Neural progenitor cell (in vitro differentiated cells): ENCODE measurements at regions not wholly inside any gene's neighbourhood (a gene's known extent, or its start where the extent isn't known, plus 50 kb on each side); places are given as distances from the start of the nearest gene placed in this dataset.

ENCODE experiments used
- DNase-seq: peaks from one replicate; pipeline ENCODE4 v3.0.0-alpha.2; 2016; ENCODE audit warnings: low spot score
- H2AFZ ChIP-seq: fragments of 200-600 bp; sonication (generic); replicated peaks from 2 replicates; pipeline ENCODE4 v1.6.1; 2016; ENCODE audit warnings: antibody characterized with exemption
- H3F3A ChIP-seq: fragments of 200-600 bp; sonication (generic); 2 replicates; pipeline ENCODE4 v1.6.1; 2016; ENCODE audit warnings: antibody characterized with exemption, low read depth
- H3K27ac ChIP-seq: fragments of 200-600 bp; sonication (generic); 2 replicates; pipeline ENCODE4 v1.5.1; 2016; ENCODE audit warnings: mild to moderate bottlenecking
- H3K27me3 ChIP-seq: fragments of 200-600 bp; sonication (generic); 2 replicates; pipeline ENCODE4 v1.6.1; 2016; ENCODE audit warnings: mild to moderate bottlenecking, moderate library complexity
- H3K36me3 ChIP-seq: fragments of 200-600 bp; sonication (generic); 2 replicates; pipeline ENCODE4 v1.5.1; 2016
- H3K4me1 ChIP-seq: fragments of 200-600 bp; sonication (generic); 2 replicates; pipeline ENCODE4 v1.6.1; 2016; ENCODE audit warnings: mixed run types
- H3K4me2 ChIP-seq: fragments of 200-600 bp; sonication (generic); 2 replicates; pipeline ENCODE4 v1.6.1; 2016
- H3K4me3 ChIP-seq: fragments of 200-600 bp; sonication (generic); 2 replicates; pipeline ENCODE4 v1.5.1; 2016
- H3K79me2 ChIP-seq: fragments of 200-600 bp; sonication (generic); 2 replicates; pipeline ENCODE4 v1.6.1; 2016; ENCODE audit warnings: low read depth
- H3K9ac ChIP-seq: fragments of 200-600 bp; sonication (generic); 2 replicates; pipeline ENCODE4 v1.6.1; 2016
- H3K9me3 ChIP-seq: fragments of 200-600 bp; sonication (generic); 2 replicates; pipeline ENCODE4 v1.5.1; 2016; ENCODE audit warnings: low read depth
- H4K20me1 ChIP-seq: fragments of 200-600 bp; sonication (generic); 2 replicates; pipeline ENCODE4 v1.6.1; 2016; ENCODE audit warnings: low read depth
- H3K27ac Mint-ChIP-seq: 3 replicates; pipeline ENCODE4 v1.8.0; 2021; ENCODE audit warnings: mixed read lengths
- H3K27me3 Mint-ChIP-seq: 2 replicates; pipeline ENCODE4 v1.8.0; 2022; ENCODE audit warnings: low read depth, mild to moderate bottlenecking, inconsistent platforms, moderate library complexity, mixed read lengths; ENCODE audit not compliant: insufficient read depth
- H3K36me3 Mint-ChIP-seq: 3 replicates; pipeline ENCODE4 v1.8.0; 2021; ENCODE audit warnings: mixed read lengths
- H3K4me1 Mint-ChIP-seq: 3 replicates; pipeline ENCODE4 v1.8.0; 2021; ENCODE audit warnings: mixed read lengths
- H3K4me3 Mint-ChIP-seq: 3 replicates; pipeline ENCODE4 v1.8.0; 2021; ENCODE audit warnings: mild to moderate bottlenecking, moderate library complexity, mixed read lengths
- H3K9me3 Mint-ChIP-seq: 3 replicates; pipeline ENCODE4 v1.8.0; 2020; ENCODE audit warnings: mixed read lengths
- CTCF ChIP-seq: fragments of 200-600 bp; sonication (generic); IDR thresholded peaks from 2 replicates; pipeline ENCODE4 v1.5.1; 2017; ENCODE audit warnings: antibody characterized with exemption, mild to moderate bottlenecking
- EZH2 ChIP-seq: fragments of 200-600 bp; sonication (generic); IDR thresholded peaks from 2 replicates; pipeline ENCODE4 v1.6.1; 2017; ENCODE audit warnings: antibody characterized with exemption, mild to moderate bottlenecking, moderate library complexity
- EZH2phosphoT487 ChIP-seq: fragments of 200-600 bp; sonication (generic); IDR thresholded peaks from 2 replicates; pipeline ENCODE4 v1.6.1; 2017; ENCODE audit warnings: antibody characterized with exemption

- Histone ChIP-seq H3K36me3 (no peaks in the 10 kb centered on the region), H2AFZ (no peak overlapping the region), H3K27me3 (no peaks in the 10 kb centered on the region), H3K9ac (no peak overlapping the region), H3K4me3 (no peak overlapping the region), H3K9me3 (no peaks in the 10 kb centered on the region), H4K20me1 (no peaks in the 10 kb centered on the region), H3K27ac (no peak overlapping the region), H3K4me2 (no peak overlapping the region), H3F3A (peaks cover 6% of the 10 kb centered on the region), H3K79me2 (no peaks in the 10 kb centered on the region), H3K4me1 (peaks cover 14% of the 10 kb centered on the region)
- peaks cover 4% of the 10 kb centered on the region for H3K27me3 Mint-ChIP-seq
- H3K27ac Mint-ChIP-seq, result no peak overlapping the region
- DNase-seq, result no peak
- H3K36me3 Mint-ChIP-seq, result peaks cover 2% of the 10 kb centered on the region
- TF ChIP-seq EZH2 (no peak), EZH2phosphoT487 (no peak), CTCF (no peak)
- H3K4me1 Mint-ChIP-seq, result peaks cover 39% of the 10 kb centered on the region
- H3K9me3 Mint-ChIP-seq, result peaks cover 2% of the 10 kb centered on the region
- no peak overlapping the region for H3K4me3 Mint-ChIP-seq
These were observed 176.8 kb upstream of the IL12B start for GRCh38 chr5:159507055-159507454.

- no peak overlapping the region for H3K27ac Mint-ChIP-seq
- no peaks in the 10 kb centered on the region for H3K27me3 ChIP-seq
- no peak for DNase-seq
- H3K9me3 ChIP-seq, result no peaks in the 10 kb centered on the region
- H3K9me3 Mint-ChIP-seq, result no peaks in the 10 kb centered on the region
- peaks cover 39% of the 10 kb centered on the region for H3K4me1 Mint-ChIP-seq
- H3K36me3 ChIP-seq, result no peaks in the 10 kb centered on the region
- H3K79me2 ChIP-seq, result no peaks in the 10 kb centered on the region
- no peak overlapping the region for H3K9ac ChIP-seq
- peaks cover 2% of the 10 kb centered on the region for H3K36me3 Mint-ChIP-seq
- no peak for TF ChIP-seq CTCF
- TF ChIP-seq EZH2phosphoT487, result no peak
- TF ChIP-seq EZH2, result no peak
- H2AFZ ChIP-seq, result no peak overlapping the region
- H3K27ac ChIP-seq, result no peak overlapping the region
- H3K4me2 ChIP-seq, result no peak overlapping the region
- H3K27me3 Mint-ChIP-seq, result peaks cover 4% of the 10 kb centered on the region
- H3F3A ChIP-seq, result peaks cover 6% of the 10 kb centered on the region
- H3K4me1 ChIP-seq, result peaks cover 14% of the 10 kb centered on the region
- no peaks in the 10 kb centered on the region for H4K20me1 ChIP-seq
- no peak overlapping the region for H3K4me3 Mint-ChIP-seq
- no peak overlapping the region for H3K4me3 ChIP-seq
These were observed 177.4 kb upstream of the IL12B start for GRCh38 chr5:159507661-159508060.

GRCh38 chr5:159508344-159508743 is 178.1 kb upstream of the IL12B start:
- no peak overlapping the region for H3K4me3 ChIP-seq
- Mint-ChIP-seq H3K36me3 (peaks cover 2% of the 10 kb centered on the region), H3K4me1 (peaks cover 39% of the 10 kb centered on the region), H3K4me3 (no peak overlapping the region), H3K27me3 (peaks cover 4% of the 10 kb centered on the region), H3K9me3 (no peaks in the 10 kb centered on the region), H3K27ac (peak overlapping the region; percentile 72)
- no peaks in the 10 kb centered on the region for H3K36me3 ChIP-seq
- no peak overlapping the region for H3K27ac ChIP-seq
- no peaks in the 10 kb centered on the region for H3K27me3 ChIP-seq
- H2AFZ ChIP-seq, result no peak overlapping the region
- H3F3A ChIP-seq, result peaks cover 6% of the 10 kb centered on the region
- H4K20me1 ChIP-seq, result no peaks in the 10 kb centered on the region
- no peak overlapping the region for H3K9ac ChIP-seq
- peaks cover 14% of the 10 kb centered on the region for H3K4me1 ChIP-seq
- H3K79me2 ChIP-seq, result no peaks in the 10 kb centered on the region
- no peak for TF ChIP-seq EZH2phosphoT487
- no peak for TF ChIP-seq CTCF
- no peak for TF ChIP-seq EZH2
- no peak for DNase-seq
- H3K4me2 ChIP-seq, result no peak overlapping the region
- H3K9me3 ChIP-seq, result no peaks in the 10 kb centered on the region
